Activated CD4-positive, alpha-beta memory T cell treated with anti-CD3 and anti-CD28 coated beads for 36 hours (primary cell): ENCODE measurements at regions not wholly inside any gene's neighbourhood (a gene's known extent, or its start where the extent isn't known, plus 50 kb on each side); places are given as distances from the start of the nearest gene placed in this dataset.
"Not testable (repeated sequence)": the region's sequence is repeated elsewhere in the genome, so short reads cannot be mapped to it uniquely, and the experiment has no call there.

Experiments
- CTCF ChIA-PET: fragments of 350-600 bp; sonication (Branson Sonifier 250); formaldehyde crosslinking; loops from one replicate; lab custom pipeline; 2021; ENCODE audit warnings: antibody characterized with exemption, inconsistent platforms; lab: Charles Lee
- POLR2A ChIA-PET: fragments of 350-600 bp; sonication (Branson Sonifier 250); formaldehyde crosslinking; loops from one replicate; lab custom pipeline; 2021; ENCODE audit warnings: antibody characterized with exemption; lab: Charles Lee
- DNase-seq: peaks from one replicate; pipeline ENCODE4 v3.0.0-alpha.2; 2020
- H3K27ac Mint-ChIP-seq: one replicate; pipeline ENCODE4 v1.8.0; 2021; ENCODE audit warnings: mixed read lengths
- H3K27me3 Mint-ChIP-seq: one replicate; pipeline ENCODE4 v1.8.0; 2021; ENCODE audit warnings: mixed read lengths
- H3K36me3 Mint-ChIP-seq: one replicate; pipeline ENCODE4 v1.8.0; 2021; ENCODE audit warnings: mixed read lengths
- H3K4me1 Mint-ChIP-seq: one replicate; pipeline ENCODE4 v1.8.0; 2021; ENCODE audit warnings: low read depth, mixed read lengths
- H3K4me3 Mint-ChIP-seq: one replicate; pipeline ENCODE4 v1.8.0; 2021; ENCODE audit warnings: mild to moderate bottlenecking, mixed read lengths
- H3K9me3 Mint-ChIP-seq: one replicate; pipeline ENCODE4 v1.8.0; 2021; ENCODE audit warnings: mixed read lengths
- intact Hi-C: fragments of 100-400 bp; cut with micrococcal nuclease; formaldehyde crosslinking; loops from one replicate; pipeline ENCODE4 v1.15.1; 2023

DNA sequence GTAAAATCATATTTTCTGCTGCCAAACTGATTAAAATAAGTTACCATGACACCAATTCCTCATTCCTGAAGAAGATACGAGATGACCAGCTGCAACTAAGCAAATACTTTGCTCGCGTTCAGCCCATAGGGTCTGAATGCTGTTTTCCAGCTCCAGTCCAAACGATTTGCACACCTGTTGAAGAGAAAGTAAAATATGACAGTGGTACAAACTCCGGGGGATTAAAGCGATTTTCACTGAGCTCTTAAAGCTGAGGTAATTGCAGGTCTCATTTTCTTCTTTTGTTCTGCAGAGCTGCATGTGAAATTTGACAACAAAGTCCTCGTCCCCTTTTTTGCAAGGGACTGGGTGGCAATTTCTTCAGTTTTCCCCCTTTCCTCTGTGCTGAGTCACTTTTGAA, 118.4 kb downstream of the NR2F2 start:
- CTCF ChIA-PET = no interaction called here
- no peaks in the 10 kb centered on the region for H3K36me3 Mint-ChIP-seq
- H3K4me1 Mint-ChIP-seq = no peaks in the 10 kb centered on the region
- H3K27ac Mint-ChIP-seq = no peak overlapping the region
- POLR2A ChIA-PET = no interaction called here
- DNase-seq = no peak
- intact Hi-C loops = no loop called here
- H3K4me3 Mint-ChIP-seq = no peak overlapping the region
- no peaks in the 10 kb centered on the region for H3K9me3 Mint-ChIP-seq
- peaks cover 1% of the 10 kb centered on the region for H3K27me3 Mint-ChIP-seq

DNA sequence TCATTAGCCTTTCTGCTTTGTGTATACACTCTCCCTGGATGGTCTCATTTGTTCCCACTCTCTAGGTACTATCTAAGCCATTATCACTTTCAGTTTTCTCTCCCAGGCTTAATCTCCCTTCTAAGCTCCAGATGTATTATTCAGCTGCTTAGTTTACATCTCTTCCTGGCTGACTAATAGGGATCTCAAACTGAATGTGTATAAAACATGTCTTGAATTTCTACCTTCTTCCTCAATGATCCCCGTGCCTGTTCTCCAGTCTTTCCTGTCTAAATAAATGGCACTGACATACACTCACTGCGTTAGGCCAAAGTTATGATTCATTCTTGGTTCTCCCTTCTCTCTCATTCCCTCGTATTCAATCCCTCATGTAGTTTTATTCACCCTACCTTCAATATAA, 127.3 kb downstream of the NR2F2 start:
- no peak overlapping the region for H3K4me3 Mint-ChIP-seq
- H3K9me3 Mint-ChIP-seq = no peaks in the 10 kb centered on the region
- DNase-seq = no peak
- no peaks in the 10 kb centered on the region for H3K4me1 Mint-ChIP-seq
- POLR2A ChIA-PET = no interaction called here
- intact Hi-C loops = no loop called here
- CTCF ChIA-PET = no interaction called here
- peaks cover 6% of the 10 kb centered on the region for H3K27me3 Mint-ChIP-seq
- H3K36me3 Mint-ChIP-seq = no peaks in the 10 kb centered on the region
- no peak overlapping the region for H3K27ac Mint-ChIP-seq

DNA sequence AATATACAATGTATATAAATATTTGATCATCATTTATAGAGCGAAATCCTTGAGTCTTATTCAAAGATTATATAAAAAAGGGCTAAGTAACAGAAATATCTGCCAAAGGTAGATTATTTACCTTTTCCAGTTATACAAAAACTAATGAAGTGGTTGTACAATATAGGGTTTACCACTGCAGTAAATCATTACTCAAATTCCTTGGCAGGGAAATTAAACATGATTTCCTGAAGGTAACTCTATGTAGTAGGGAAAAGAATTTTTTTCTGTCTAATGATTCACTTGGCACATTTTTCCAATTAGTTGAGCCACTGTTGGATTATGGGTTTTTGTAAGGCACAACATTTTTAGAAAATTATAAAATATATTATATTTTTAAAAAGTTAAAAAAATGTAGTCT, 129.6 kb downstream of the NR2F2 start:
- POLR2A ChIA-PET = no interaction called here
- H3K9me3 Mint-ChIP-seq = no peaks in the 10 kb centered on the region
- peaks cover 6% of the 10 kb centered on the region for H3K27me3 Mint-ChIP-seq
- intact Hi-C loops = no loop called here
- H3K27ac Mint-ChIP-seq = no peak overlapping the region
- H3K36me3 Mint-ChIP-seq = no peaks in the 10 kb centered on the region
- CTCF ChIA-PET = no interaction called here
- no peak overlapping the region for H3K4me3 Mint-ChIP-seq
- H3K4me1 Mint-ChIP-seq = no peaks in the 10 kb centered on the region
- no peak for DNase-seq

- ChIA-PET CTCF (no interaction called here), POLR2A (no interaction called here)
- no peaks in the 10 kb centered on the region for H3K4me1 Mint-ChIP-seq
- no peak overlapping the region for H3K27ac Mint-ChIP-seq
- H3K36me3 Mint-ChIP-seq = no peaks in the 10 kb centered on the region
- peaks cover 7% of the 10 kb centered on the region for H3K27me3 Mint-ChIP-seq
- intact Hi-C loops = no loop called here
- no peaks in the 10 kb centered on the region for H3K9me3 Mint-ChIP-seq
- no peak overlapping the region for H3K4me3 Mint-ChIP-seq
- DNase-seq = no peak
These were observed 132.6 kb downstream of the NR2F2 start for GRCh38 chr15:96462768-96463750.

GRCh38 chr15:96466389-96466947, 136.0 kb downstream of the NR2F2 start:
- no peaks in the 10 kb centered on the region for H3K4me1 Mint-ChIP-seq
- H3K9me3 Mint-ChIP-seq = no peaks in the 10 kb centered on the region
- POLR2A ChIA-PET = no interaction called here
- no peak overlapping the region for H3K27ac Mint-ChIP-seq
- peaks cover 5% of the 10 kb centered on the region for H3K27me3 Mint-ChIP-seq
- no peak overlapping the region for H3K4me3 Mint-ChIP-seq
- intact Hi-C loops = no loop called here
- CTCF ChIA-PET = no interaction called here
- no peak for DNase-seq
- no peaks in the 10 kb centered on the region for H3K36me3 Mint-ChIP-seq

DNA sequence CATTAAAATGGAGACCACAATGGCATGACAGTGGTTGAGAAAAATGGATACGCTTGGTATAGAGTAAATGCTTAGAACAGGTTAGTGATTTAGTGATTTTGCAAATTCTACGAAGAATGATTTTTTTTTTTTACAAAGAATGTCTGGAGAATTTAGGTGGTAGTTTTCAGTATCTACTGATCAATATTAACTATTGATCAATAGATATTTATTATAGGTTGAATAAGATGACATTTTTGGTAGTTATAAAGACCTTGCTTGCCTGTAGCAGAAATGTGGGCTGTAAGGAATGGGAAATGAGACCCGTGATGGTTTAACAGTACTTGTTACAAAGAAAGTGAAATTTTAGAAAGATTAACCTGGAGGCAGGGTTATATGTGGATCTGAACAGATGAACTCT, 137.5 kb downstream of the NR2F2 start:
- Mint-ChIP-seq H3K4me1 (no peaks in the 10 kb centered on the region), H3K9me3 (no peaks in the 10 kb centered on the region), H3K27me3 (peaks cover 5% of the 10 kb centered on the region), H3K27ac (no peak overlapping the region), H3K36me3 (no peaks in the 10 kb centered on the region), H3K4me3 (no peak overlapping the region)
- CTCF ChIA-PET = no interaction called here
- DNase-seq = no peak
- intact Hi-C loops = no loop called here
- POLR2A ChIA-PET = no interaction called here

DNA sequence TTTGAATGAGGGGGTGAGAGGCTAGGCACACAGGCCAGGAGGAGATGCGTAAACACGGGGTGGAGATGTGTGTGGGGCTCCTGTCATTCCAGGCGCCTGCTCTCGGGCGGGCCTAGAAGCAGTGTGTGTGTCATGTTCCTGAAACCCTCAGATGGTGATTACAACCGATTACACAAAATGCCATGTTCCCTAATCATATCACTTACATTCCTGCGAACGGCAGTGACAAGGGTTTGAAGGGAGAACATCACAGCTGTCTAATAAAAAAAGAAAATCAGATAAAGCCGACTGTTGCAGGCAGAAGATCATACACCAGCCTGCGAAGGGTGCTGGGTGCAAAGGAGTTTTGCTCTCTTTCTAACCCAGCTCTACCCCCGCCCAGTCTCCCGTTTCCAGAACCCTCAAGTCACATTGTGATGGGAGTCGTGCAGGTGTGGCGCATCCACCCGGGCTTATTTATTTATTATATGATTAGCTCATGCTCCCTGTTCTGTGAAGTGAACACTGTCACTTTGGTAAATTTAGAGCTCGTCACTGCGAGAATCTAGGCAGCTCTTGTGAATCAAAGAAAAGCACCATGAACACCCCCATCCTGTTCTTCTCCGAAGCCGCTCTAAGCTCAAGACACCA, 140.3 kb downstream of the NR2F2 start:
- no peaks in the 10 kb centered on the region for H3K36me3 Mint-ChIP-seq
- H3K4me1 Mint-ChIP-seq = no peaks in the 10 kb centered on the region
- ChIA-PET POLR2A (no interaction called here), CTCF (no interaction called here)
- DNase-seq = no peak
- H3K27me3 Mint-ChIP-seq = peaks cover 5% of the 10 kb centered on the region
- H3K27ac Mint-ChIP-seq = no peak overlapping the region
- intact Hi-C loops = no loop called here
- H3K4me3 Mint-ChIP-seq = no peak overlapping the region
- H3K9me3 Mint-ChIP-seq = no peaks in the 10 kb centered on the region

DNA sequence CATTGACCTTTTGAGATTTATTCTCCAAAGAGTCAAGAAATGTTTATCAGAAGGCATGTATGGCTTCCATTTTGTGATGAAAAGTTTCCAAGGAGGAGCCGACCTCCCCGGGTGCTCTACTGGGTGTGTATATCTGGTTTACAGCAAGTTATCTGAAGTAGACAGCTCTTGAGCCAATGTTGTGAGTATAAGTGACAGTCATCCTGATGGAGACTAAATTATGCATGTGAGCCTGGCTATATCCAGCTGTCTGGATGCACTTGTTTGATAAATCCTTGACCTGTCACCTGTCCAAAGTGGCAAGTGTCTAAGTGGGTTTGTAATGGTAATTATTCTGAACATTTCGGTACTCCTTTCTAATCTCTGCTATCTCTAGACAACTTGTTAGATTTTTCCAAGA, 142.2 kb downstream of the NR2F2 start:
- Mint-ChIP-seq H3K4me3 (no peak overlapping the region), H3K9me3 (no peaks in the 10 kb centered on the region), H3K27ac (no peak overlapping the region), H3K4me1 (no peaks in the 10 kb centered on the region), H3K36me3 (no peaks in the 10 kb centered on the region), H3K27me3 (peaks cover 1% of the 10 kb centered on the region)
- no peak for DNase-seq
- ChIA-PET CTCF (no interaction called here), POLR2A (no interaction called here)
- intact Hi-C loops = no loop called here

- DNase-seq = no peak
- Mint-ChIP-seq H3K36me3 (no peaks in the 10 kb centered on the region), H3K27ac (no peak overlapping the region), H3K9me3 (no peaks in the 10 kb centered on the region), H3K27me3 (peaks cover 1% of the 10 kb centered on the region), H3K4me3 (no peak overlapping the region), H3K4me1 (no peaks in the 10 kb centered on the region)
- CTCF ChIA-PET = no interaction called here
- POLR2A ChIA-PET = no interaction called here
- intact Hi-C loops = no loop called here
These were observed 143.1 kb downstream of the NR2F2 start for GRCh38 chr15:96473556-96473955.

DNA sequence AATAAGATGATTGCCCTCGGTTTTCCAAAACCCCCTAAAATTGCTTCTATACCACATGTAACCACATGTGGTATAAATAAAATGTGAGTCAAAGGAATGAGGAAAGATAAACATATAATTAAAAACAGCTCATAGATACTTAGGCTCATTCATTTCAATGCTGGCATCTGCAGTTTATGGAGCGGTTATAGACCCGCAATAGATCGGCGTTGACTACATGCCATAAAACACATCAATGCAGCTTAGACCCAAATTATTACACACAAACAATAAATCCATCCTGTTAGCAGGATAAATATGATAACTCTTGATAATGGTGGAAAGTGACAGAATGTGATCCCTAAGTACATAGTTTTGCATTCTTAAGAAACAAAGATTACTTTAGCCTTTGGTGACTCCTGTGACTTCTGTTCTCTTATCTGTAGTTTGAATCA, 143.7 kb downstream of the NR2F2 start:
- intact Hi-C loops = no loop called here
- peaks cover 1% of the 10 kb centered on the region for H3K27me3 Mint-ChIP-seq
- H3K36me3 Mint-ChIP-seq = no peaks in the 10 kb centered on the region
- H3K9me3 Mint-ChIP-seq = no peaks in the 10 kb centered on the region
- no peak overlapping the region for H3K4me3 Mint-ChIP-seq
- ChIA-PET POLR2A (no interaction called here), CTCF (no interaction called here)
- H3K4me1 Mint-ChIP-seq = no peaks in the 10 kb centered on the region
- no peak for DNase-seq
- H3K27ac Mint-ChIP-seq = no peak overlapping the region

GRCh38 chr15:96477227-96477626, 146.7 kb downstream of the NR2F2 start:
- H3K36me3 Mint-ChIP-seq = no peaks in the 10 kb centered on the region
- H3K27me3 Mint-ChIP-seq = no peaks in the 10 kb centered on the region
- no peaks in the 10 kb centered on the region for H3K4me1 Mint-ChIP-seq
- no peak for DNase-seq
- POLR2A ChIA-PET = no interaction called here
- no peaks in the 10 kb centered on the region for H3K9me3 Mint-ChIP-seq
- CTCF ChIA-PET = no interaction called here
- intact Hi-C loops = no loop called here
- H3K27ac Mint-ChIP-seq = no peak overlapping the region
- no peak overlapping the region for H3K4me3 Mint-ChIP-seq

DNA sequence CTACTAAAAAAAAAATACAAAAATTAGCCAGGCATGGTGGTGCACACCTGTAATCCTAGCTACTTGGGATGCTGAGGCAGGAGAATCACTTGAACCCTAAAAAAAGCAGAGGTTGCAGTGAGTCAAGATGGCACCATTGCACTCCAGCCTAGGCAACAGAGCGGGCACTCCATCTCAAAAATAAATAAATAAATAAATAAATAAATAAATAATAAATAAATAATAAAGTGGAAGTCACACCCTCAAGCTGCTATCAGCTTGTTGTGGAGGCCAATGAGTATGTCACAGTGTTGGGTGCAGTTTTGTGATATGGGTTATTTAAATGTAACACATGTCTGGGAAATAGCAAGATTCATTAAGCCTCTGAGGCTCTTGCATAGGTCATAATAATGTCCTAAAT, 153.9 kb downstream of the NR2F2 start:
- H3K36me3 Mint-ChIP-seq, H3K9me3 Mint-ChIP-seq, H3K27ac Mint-ChIP-seq, H3K27me3 Mint-ChIP-seq, DNase-seq, H3K4me3 Mint-ChIP-seq, CTCF ChIA-PET, intact Hi-C loops, POLR2A ChIA-PET, H3K4me1 Mint-ChIP-seq: not testable (repeated sequence)
